ENCODE measurements at regions not wholly inside any gene's neighbourhood (a gene's known extent, or its start where the extent isn't known, plus 50 kb on each side); places are given as distances from the start of the nearest gene placed in this dataset.

DNA sequence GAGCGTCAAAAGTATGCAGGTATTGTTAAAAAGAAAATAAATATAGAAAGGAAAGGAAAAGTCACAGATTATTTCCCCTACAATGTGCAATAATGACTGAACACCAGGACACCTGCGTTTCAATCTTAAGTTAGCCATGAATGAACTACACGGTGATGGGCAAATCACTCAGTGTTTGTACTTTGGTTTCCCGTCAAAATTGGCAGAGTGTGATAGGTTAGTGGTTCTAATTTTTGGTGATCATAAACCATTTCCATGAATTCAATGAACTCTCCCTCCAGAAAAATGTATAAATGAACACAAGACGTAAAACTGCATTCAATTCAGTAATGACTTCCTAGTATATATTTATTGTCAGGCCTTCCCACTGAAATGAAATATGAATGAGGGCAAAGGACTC, 59.0 kb upstream of the ITGA1 start:
- Histone ChIP-seq H3K27ac (no peak overlapping the region), H3K4me3 (no peak overlapping the region)
- TF ChIP-seq, protein P1, sequence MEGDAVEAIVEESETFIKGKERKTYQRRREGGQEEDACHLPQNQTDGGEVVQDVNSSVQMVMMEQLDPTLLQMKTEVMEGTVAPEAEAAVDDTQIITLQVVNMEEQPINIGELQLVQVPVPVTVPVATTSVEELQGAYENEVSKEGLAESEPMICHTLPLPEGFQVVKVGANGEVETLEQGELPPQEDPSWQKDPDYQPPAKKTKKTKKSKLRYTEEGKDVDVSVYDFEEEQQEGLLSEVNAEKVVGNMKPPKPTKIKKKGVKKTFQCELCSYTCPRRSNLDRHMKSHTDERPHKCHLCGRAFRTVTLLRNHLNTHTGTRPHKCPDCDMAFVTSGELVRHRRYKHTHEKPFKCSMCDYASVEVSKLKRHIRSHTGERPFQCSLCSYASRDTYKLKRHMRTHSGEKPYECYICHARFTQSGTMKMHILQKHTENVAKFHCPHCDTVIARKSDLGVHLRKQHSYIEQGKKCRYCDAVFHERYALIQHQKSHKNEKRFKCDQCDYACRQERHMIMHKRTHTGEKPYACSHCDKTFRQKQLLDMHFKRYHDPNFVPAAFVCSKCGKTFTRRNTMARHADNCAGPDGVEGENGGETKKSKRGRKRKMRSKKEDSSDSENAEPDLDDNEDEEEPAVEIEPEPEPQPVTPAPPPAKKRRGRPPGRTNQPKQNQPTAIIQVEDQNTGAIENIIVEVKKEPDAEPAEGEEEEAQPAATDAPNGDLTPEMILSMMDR (IDR thresholded peaks at IDR 0.05), result no peak
- no peak for DNase-seq (ENCODE audit: low spot score)

GRCh38 chr5:52731274-52732027, 56.3 kb upstream of the ITGA1 start:
- TF ChIP-seq, protein P1 (IDR thresholded peaks at IDR 0.05), result no peak
- Histone ChIP-seq H3K27ac (no peak overlapping the region), H3K4me3 (no peak overlapping the region)
- DNase-seq (ENCODE audit: low spot score), result no peak

DNA sequence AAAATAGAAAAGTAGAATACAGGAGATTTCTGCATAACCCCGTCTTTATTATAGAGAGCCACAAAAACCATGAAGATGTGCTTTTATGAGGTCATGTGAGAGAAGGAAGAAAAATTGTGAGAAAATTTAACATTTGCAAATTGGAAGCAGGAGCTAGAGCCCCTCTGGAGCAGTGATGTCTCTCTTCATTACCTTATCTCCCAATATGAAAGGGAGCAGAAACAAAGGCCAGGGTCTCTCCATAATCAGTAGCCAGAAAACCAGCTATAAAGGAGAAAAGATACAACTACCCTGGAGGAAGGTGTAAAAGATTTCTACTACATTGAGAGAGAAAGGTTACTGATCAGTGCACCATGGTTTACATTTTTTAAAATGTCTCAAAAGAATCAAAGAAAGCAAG, 53.2 kb upstream of the ITGA1 start:
- DNase-seq (ENCODE audit: low spot score), result no peak
- no peak overlapping the region for H3K27ac ChIP-seq
- H3K4me3 ChIP-seq, result no peak overlapping the region
- TF ChIP-seq, protein P1 (IDR thresholded peaks at IDR 0.05), result no peak

DNA sequence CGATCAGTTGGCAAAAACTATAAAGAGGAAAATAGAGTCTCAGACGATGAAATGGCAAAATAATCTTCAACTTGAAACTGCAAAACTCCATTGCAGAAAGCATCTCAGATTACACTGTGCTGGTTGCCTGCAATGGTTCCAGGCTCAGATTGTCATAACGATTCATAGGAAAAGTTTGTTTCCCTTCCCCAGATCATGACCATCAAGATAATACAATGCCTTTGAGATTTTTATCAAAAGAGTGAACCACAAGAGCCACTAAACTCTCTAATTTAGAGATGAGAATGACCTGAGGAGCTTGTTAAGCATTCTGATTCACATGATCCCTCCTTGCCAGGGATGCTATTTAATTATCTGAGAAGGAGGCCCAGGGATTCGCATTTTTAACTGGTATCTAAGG, 52.6 kb upstream of the ITGA1 start:
- no peak overlapping the region for H3K4me3 ChIP-seq
- TF ChIP-seq, protein P1 (IDR thresholded peaks at IDR 0.05), result no peak

More for the DNA sequence above, 52.6 kb upstream of the ITGA1 start:
- DNase-seq (ENCODE audit: low spot score), result no peak
- H3K27ac ChIP-seq, result no peak overlapping the region

Measured in coronary artery (tissue), 2 donors.